ENCODE measurements at regions not wholly inside any gene's neighbourhood (a gene's known extent, or its start where the extent isn't known, plus 50 kb on each side); places are given as distances from the start of the nearest gene placed in this dataset.

DNA sequence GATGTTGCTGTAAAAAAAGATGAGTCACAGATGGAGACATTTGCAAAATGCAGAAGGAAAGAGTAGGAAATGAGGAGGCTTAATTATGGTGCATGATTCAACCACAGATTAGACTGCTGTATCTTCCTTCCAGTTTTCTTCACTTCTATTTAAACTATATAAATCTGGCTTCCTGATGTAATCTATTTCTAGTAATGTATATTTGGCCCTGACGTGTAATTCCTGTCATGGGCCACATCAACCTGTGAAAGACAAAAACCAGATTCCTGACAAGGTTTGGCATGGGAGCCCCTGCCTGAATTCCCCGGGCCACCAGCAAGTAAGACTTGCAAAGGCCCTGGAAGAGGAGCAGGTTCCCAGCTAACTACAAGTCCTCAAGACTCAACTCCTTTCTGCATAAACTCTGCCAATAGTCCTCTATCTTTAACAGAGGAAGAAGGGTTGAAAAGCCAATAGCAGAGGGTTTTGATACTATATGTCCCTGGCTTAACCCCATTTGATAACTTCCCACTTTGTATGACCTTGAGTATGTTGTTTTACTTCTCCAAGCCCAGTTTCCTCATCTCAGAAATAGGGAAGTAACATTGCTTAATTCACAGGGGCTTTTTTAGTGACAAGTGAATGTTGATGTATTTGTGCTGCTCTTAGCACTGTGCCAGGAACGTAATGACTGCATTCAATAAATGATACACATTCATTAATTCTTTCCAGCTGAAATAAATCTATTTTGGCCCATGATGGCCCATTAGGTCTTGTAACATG, 172.7 kb downstream of the SPRY2 start:
- TF ChIP-seq, protein P1, sequence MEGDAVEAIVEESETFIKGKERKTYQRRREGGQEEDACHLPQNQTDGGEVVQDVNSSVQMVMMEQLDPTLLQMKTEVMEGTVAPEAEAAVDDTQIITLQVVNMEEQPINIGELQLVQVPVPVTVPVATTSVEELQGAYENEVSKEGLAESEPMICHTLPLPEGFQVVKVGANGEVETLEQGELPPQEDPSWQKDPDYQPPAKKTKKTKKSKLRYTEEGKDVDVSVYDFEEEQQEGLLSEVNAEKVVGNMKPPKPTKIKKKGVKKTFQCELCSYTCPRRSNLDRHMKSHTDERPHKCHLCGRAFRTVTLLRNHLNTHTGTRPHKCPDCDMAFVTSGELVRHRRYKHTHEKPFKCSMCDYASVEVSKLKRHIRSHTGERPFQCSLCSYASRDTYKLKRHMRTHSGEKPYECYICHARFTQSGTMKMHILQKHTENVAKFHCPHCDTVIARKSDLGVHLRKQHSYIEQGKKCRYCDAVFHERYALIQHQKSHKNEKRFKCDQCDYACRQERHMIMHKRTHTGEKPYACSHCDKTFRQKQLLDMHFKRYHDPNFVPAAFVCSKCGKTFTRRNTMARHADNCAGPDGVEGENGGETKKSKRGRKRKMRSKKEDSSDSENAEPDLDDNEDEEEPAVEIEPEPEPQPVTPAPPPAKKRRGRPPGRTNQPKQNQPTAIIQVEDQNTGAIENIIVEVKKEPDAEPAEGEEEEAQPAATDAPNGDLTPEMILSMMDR (conservative IDR thresholded peaks at IDR 0.05; ENCODE audit: low read depth in 2 of 2) = no peak
- TF ChIP-seq EZH2 (IDR thresholded peaks at IDR 0.05; ENCODE audit: low read depth, unreplicated experiment) (no peak), EZH2phosphoT487 (IDR thresholded peaks at IDR 0.05; ENCODE audit: unreplicated experiment) (no peak)

Measured in GM23338 (cell line).